ENCODE measurements at regions not wholly inside any gene's neighbourhood (a gene's known extent, or its start where the extent isn't known, plus 50 kb on each side); places are given as distances from the start of the nearest gene placed in this dataset.

DNA sequence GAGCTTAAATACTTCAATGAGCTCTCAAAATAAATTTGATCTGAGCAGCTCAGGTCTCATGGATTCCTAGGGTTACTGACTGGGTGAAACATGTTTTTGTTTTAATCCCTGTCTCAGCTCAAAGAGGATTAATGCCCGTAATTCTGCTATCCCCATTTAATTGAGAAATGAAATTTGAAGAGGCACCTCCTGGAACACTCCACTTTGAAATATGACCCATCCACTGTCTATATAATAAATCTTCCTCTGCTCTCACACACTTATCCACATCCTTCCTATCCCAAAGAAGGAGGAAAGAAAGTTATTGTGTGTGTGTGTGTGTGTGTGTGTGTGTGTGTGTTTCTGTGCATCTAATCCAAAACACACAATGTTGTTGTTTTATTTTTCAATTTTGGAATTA lies 2082.4 kb upstream of the PIK3C3 start:
- Histone ChIP-seq H3K27ac (no peak overlapping the region), H3K9ac (no peak overlapping the region), H2AFZ (ENCODE audit: low read depth) (no peak overlapping the region), H3K4me1 (ENCODE audit: low read depth, poor library complexity, severe bottlenecking) (peaks cover 8% of the 10 kb centered on the region), H3K4me3 (IDR thresholded peaks at IDR 0.05; ENCODE audit: insufficient read depth, low read depth, low read length) (no peak overlapping the region), H4K20me1 (ENCODE audit: insufficient read depth) (no peaks in the 10 kb centered on the region), H3K4me2 (no peak overlapping the region), H3K36me3 (ENCODE audit: insufficient read depth) (no peaks in the 10 kb centered on the region; the same call in 1 of the 2 replicates), H3K27me3 (ENCODE audit: insufficient read depth, low read depth) (no peaks in the 10 kb centered on the region), H3K79me2 (ENCODE audit: insufficient read depth, low read depth) (no peaks in the 10 kb centered on the region)
- TF ChIP-seq, protein P1, sequence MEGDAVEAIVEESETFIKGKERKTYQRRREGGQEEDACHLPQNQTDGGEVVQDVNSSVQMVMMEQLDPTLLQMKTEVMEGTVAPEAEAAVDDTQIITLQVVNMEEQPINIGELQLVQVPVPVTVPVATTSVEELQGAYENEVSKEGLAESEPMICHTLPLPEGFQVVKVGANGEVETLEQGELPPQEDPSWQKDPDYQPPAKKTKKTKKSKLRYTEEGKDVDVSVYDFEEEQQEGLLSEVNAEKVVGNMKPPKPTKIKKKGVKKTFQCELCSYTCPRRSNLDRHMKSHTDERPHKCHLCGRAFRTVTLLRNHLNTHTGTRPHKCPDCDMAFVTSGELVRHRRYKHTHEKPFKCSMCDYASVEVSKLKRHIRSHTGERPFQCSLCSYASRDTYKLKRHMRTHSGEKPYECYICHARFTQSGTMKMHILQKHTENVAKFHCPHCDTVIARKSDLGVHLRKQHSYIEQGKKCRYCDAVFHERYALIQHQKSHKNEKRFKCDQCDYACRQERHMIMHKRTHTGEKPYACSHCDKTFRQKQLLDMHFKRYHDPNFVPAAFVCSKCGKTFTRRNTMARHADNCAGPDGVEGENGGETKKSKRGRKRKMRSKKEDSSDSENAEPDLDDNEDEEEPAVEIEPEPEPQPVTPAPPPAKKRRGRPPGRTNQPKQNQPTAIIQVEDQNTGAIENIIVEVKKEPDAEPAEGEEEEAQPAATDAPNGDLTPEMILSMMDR (conservative IDR thresholded peaks at IDR 0.05; ENCODE audit: low read depth, low read length) = no peak

DNA sequence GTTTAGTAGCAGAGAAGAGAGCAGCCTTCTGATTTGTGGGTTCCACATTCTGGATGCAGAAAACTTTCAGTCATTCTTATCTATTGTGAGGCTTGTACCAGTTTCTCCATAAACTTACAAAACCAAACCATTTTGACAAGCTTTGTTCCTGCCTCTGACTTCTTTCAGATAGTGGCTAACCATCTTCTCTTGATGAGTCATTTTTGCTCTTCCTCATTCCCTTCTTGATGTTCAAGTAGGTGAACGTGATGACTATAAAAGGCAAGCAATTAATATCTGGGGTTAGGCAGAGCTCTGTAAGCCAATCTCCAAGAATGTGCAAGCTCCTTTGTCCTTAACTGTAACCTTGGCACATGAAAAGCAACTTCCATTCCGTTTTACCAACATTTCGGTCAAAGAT lies 2083.1 kb upstream of the PIK3C3 start:
- Histone ChIP-seq H2AFZ (ENCODE audit: low read depth) (no peak overlapping the region), H3K36me3 (ENCODE audit: insufficient read depth) (no peaks in the 10 kb centered on the region; the same call in 1 of the 2 replicates), H3K27ac (no peak overlapping the region), H3K27me3 (ENCODE audit: insufficient read depth, low read depth) (no peaks in the 10 kb centered on the region), H3K4me1 (ENCODE audit: low read depth, poor library complexity, severe bottlenecking) (peaks cover 8% of the 10 kb centered on the region), H3K4me3 (IDR thresholded peaks at IDR 0.05; ENCODE audit: insufficient read depth, low read depth, low read length) (no peak overlapping the region), H3K9ac (no peak overlapping the region), H3K4me2 (no peak overlapping the region), H3K79me2 (ENCODE audit: insufficient read depth, low read depth) (no peaks in the 10 kb centered on the region), H4K20me1 (ENCODE audit: insufficient read depth) (no peaks in the 10 kb centered on the region)
- TF ChIP-seq, protein P1 (conservative IDR thresholded peaks at IDR 0.05; ENCODE audit: low read depth, low read length) = no peak

DNA sequence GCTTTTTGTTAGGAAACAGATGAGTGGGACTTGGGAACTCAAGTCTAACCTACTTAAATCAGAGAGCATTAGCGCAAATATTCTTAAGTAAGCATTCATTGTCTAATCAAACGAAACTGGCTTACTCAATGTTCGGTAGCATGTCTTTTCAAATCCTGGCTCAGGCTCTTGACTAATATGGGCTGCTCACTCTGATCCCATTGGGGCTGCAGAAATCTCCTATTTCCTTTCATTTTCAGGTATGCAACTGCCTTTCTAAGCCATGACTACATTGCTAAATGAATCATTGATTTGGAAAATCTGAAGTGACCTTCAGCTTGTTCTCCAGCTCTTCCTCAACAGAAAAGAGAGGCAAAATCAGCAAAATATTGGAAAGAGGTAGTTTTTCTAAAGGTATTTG lies 2084.4 kb upstream of the PIK3C3 start:
- Histone ChIP-seq H3K9ac (no peak overlapping the region), H3K4me1 (ENCODE audit: low read depth, poor library complexity, severe bottlenecking) (peaks cover 8% of the 10 kb centered on the region), H4K20me1 (ENCODE audit: insufficient read depth) (no peaks in the 10 kb centered on the region), H3K79me2 (ENCODE audit: insufficient read depth, low read depth) (no peaks in the 10 kb centered on the region), H3K27me3 (ENCODE audit: insufficient read depth, low read depth) (no peaks in the 10 kb centered on the region), H3K4me3 (IDR thresholded peaks at IDR 0.05; ENCODE audit: insufficient read depth, low read depth, low read length) (no peak overlapping the region), H3K36me3 (ENCODE audit: insufficient read depth) (no peaks in the 10 kb centered on the region; the same call in 1 of the 2 replicates), H3K27ac (no peak overlapping the region), H3K4me2 (no peak overlapping the region), H2AFZ (ENCODE audit: low read depth) (no peak overlapping the region)
- TF ChIP-seq, protein P1 (conservative IDR thresholded peaks at IDR 0.05; ENCODE audit: low read depth, low read length) = no peak

DNA sequence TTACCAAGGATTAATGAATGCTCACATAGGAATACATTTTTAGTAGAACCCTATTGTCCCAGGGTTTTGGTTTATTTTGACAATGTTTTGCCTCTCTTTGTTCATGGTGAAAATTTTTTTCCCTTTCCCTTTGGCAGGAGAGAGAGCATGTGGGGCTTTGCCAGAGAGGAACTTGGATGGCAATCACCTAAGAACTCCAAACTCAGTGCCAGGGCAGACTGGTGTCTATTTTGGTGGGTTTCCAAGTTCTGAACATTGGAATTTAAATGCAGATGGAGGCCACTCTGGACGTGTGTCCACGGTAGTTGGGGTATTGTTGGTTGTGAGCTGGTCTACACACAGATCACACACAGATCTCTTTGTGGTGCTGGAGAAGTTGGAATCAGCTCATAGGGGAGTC lies 2091.1 kb upstream of the PIK3C3 start:
- Histone ChIP-seq H3K4me3 (IDR thresholded peaks at IDR 0.05; ENCODE audit: insufficient read depth, low read depth, low read length) (no peak overlapping the region), H3K4me2 (no peak overlapping the region), H3K79me2 (ENCODE audit: insufficient read depth, low read depth) (no peaks in the 10 kb centered on the region), H4K20me1 (ENCODE audit: insufficient read depth) (no peaks in the 10 kb centered on the region), H3K36me3 (ENCODE audit: insufficient read depth) (no peaks in the 10 kb centered on the region), H3K4me1 (ENCODE audit: low read depth, poor library complexity, severe bottlenecking) (no peaks in the 10 kb centered on the region), H2AFZ (ENCODE audit: low read depth) (no peak overlapping the region), H3K27ac (no peak overlapping the region), H3K27me3 (ENCODE audit: insufficient read depth, low read depth) (no peaks in the 10 kb centered on the region), H3K9ac (no peak overlapping the region)
- TF ChIP-seq, protein P1 (conservative IDR thresholded peaks at IDR 0.05; ENCODE audit: low read depth, low read length) = no peak
